ENCODE measurements at regions not wholly inside any gene's neighbourhood (a gene's known extent, or its start where the extent isn't known, plus 50 kb on each side); places are given as distances from the start of the nearest gene placed in this dataset.

DNA sequence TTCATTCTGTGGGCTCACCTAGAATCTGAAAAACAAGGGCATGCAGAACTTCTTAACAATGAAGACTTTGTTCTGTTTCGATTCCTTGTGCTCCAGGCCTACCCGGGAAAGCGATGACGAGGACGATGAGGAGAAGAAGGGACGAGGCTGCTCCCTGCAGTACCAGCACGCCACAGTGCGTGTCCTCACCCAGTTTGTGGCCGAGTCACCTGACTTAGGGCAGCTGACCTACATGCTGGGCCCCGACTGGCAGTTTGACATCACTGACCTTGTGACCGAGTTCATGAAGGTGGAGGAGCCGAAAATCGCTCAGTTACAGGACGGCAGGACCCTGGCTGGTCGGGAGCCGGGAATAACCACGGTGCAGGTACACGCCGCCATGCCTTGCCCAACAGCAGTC is 585.4 kb downstream of the AACS start:
- TF ChIP-seq, protein P1, sequence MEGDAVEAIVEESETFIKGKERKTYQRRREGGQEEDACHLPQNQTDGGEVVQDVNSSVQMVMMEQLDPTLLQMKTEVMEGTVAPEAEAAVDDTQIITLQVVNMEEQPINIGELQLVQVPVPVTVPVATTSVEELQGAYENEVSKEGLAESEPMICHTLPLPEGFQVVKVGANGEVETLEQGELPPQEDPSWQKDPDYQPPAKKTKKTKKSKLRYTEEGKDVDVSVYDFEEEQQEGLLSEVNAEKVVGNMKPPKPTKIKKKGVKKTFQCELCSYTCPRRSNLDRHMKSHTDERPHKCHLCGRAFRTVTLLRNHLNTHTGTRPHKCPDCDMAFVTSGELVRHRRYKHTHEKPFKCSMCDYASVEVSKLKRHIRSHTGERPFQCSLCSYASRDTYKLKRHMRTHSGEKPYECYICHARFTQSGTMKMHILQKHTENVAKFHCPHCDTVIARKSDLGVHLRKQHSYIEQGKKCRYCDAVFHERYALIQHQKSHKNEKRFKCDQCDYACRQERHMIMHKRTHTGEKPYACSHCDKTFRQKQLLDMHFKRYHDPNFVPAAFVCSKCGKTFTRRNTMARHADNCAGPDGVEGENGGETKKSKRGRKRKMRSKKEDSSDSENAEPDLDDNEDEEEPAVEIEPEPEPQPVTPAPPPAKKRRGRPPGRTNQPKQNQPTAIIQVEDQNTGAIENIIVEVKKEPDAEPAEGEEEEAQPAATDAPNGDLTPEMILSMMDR (IDR thresholded peaks at IDR 0.05; ENCODE audit: unreplicated experiment): no peak
- no peaks in the 10 kb centered on the region for H3K27me3 Mint-ChIP-seq (ENCODE audit: insufficient read depth, unreplicated experiment)
- no peaks in the 10 kb centered on the region for H3K36me3 Mint-ChIP-seq (ENCODE audit: insufficient read depth, unreplicated experiment)
- H3K4me3 Mint-ChIP-seq (ENCODE audit: unreplicated experiment): no peak overlapping the region
- POLR2A ChIA-PET: interaction anchor here (0.5 kb wide), 1 partner anchor 41 kb away, joined by 3 read pairs; no protein-coding TSS in a partner anchor
- no peaks in the 10 kb centered on the region for H3K4me1 Mint-ChIP-seq (ENCODE audit: insufficient read depth, unreplicated experiment)
- H3K27ac Mint-ChIP-seq (ENCODE audit: low read depth, unreplicated experiment): no peak overlapping the region
- intact Hi-C loops (cut with micrococcal nuclease): no loop called here
- no peak for DNase-seq (ENCODE audit: unreplicated experiment)
- BruUV-seq (replicated peaks): no TSS peak
- CTCF ChIA-PET: interaction anchor here (1.2 kb wide), 1 partner anchor 1097 kb away, joined by 4 read pairs; no protein-coding TSS in a partner anchor
- peaks cover 17% of the 10 kb centered on the region for H3K9me3 Mint-ChIP-seq (ENCODE audit: unreplicated experiment)

DNA sequence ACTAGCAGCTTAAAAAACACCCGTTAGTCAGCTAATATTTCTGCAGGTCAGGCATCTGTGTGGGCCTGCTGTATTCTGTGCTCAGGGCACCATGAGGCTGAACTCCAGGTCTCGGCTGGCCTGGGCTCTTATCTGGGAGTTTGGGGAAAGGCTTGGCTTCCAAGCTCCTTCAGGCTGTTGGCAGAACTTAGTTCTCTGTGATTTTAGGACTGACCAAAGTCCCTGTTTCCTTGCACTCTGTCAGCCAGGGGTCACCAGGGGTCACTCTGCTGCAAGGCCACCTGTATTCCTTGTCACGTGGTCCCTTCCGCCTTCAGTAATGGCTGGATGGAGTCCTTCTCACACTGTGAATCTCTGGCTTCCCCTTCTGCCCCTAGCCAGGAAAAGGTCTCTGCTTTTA is 586.4 kb downstream of the AACS start:
- H3K27ac Mint-ChIP-seq (ENCODE audit: low read depth, unreplicated experiment): no peak overlapping the region
- POLR2A ChIA-PET: no interaction called here
- H3K36me3 Mint-ChIP-seq (ENCODE audit: insufficient read depth, unreplicated experiment): no peaks in the 10 kb centered on the region
- H3K27me3 Mint-ChIP-seq (ENCODE audit: insufficient read depth, unreplicated experiment): no peaks in the 10 kb centered on the region
- no peaks in the 10 kb centered on the region for H3K4me1 Mint-ChIP-seq (ENCODE audit: insufficient read depth, unreplicated experiment)
- peaks cover 17% of the 10 kb centered on the region for H3K9me3 Mint-ChIP-seq (ENCODE audit: unreplicated experiment)
- TF ChIP-seq, protein P1 (IDR thresholded peaks at IDR 0.05; ENCODE audit: unreplicated experiment): no peak
- no peak for DNase-seq (ENCODE audit: unreplicated experiment)
- no peak overlapping the region for H3K4me3 Mint-ChIP-seq (ENCODE audit: unreplicated experiment)
- CTCF ChIA-PET: interaction anchor here (0.6 kb wide), 1 partner anchor 43 kb away, joined by 3 read pairs; no protein-coding TSS in a partner anchor
- no TSS peak for BruUV-seq (replicated peaks)
- intact Hi-C loops (cut with micrococcal nuclease): no loop called here

DNA sequence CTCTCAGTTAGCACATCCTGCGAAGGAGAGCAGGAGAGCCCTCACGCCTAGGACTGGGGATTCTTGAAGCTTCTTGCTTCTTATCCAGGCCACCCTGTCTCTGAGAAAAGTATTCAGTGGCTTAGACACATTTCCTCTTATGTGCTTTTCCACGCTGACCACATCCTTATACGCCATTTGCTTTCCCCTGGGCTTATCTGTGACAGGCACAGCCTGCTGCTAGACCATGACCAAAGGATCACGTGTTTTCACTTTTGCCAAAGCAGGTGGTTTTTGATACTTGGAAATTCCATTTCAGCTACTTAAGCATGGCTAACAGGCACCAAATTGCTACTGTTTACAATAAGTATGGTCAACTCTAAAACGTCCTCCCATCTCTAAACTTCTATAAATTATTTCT is 587.4 kb downstream of the AACS start:
- H3K27ac Mint-ChIP-seq (ENCODE audit: low read depth, unreplicated experiment): no peak overlapping the region
- CTCF ChIA-PET: no interaction called here
- no peaks in the 10 kb centered on the region for H3K4me1 Mint-ChIP-seq (ENCODE audit: insufficient read depth, unreplicated experiment)
- intact Hi-C loops (cut with micrococcal nuclease): no loop called here
- H3K9me3 Mint-ChIP-seq (ENCODE audit: unreplicated experiment): peaks cover 17% of the 10 kb centered on the region
- POLR2A ChIA-PET: no interaction called here
- H3K36me3 Mint-ChIP-seq (ENCODE audit: insufficient read depth, unreplicated experiment): no peaks in the 10 kb centered on the region
- no TSS peak for BruUV-seq (replicated peaks)
- TF ChIP-seq, protein P1 (IDR thresholded peaks at IDR 0.05; ENCODE audit: unreplicated experiment): no peak
- no peak overlapping the region for H3K4me3 Mint-ChIP-seq (ENCODE audit: unreplicated experiment)
- no peak for DNase-seq (ENCODE audit: unreplicated experiment)
- H3K27me3 Mint-ChIP-seq (ENCODE audit: insufficient read depth, unreplicated experiment): no peaks in the 10 kb centered on the region

DNA sequence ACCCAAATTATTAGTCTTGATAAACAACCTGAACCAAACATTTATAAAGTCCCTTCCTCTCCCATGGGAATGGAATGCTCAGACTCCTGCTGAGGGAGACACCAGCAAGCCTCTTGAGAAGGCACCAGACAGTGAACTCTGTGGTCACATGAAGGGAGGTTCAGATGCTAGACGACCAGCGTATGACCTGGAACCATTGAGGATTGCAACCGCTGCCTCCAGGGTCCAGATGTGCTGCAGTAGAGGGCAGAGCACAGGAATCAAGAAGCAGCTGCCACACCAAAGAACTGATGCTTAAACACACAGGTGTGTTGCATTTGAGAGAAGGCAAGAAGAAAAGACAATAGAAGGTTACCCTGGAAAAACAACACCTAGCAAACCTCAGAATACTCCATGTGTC is 592.4 kb downstream of the AACS start:
- Mint-ChIP-seq H3K4me3 (ENCODE audit: unreplicated experiment) (no peak overlapping the region), H3K4me1 (ENCODE audit: insufficient read depth, unreplicated experiment) (no peaks in the 10 kb centered on the region), H3K36me3 (ENCODE audit: insufficient read depth, unreplicated experiment) (peaks cover 4% of the 10 kb centered on the region), H3K27ac (ENCODE audit: low read depth, unreplicated experiment) (no peak overlapping the region), H3K27me3 (ENCODE audit: insufficient read depth, unreplicated experiment) (no peaks in the 10 kb centered on the region), H3K9me3 (ENCODE audit: unreplicated experiment) (peaks cover 7% of the 10 kb centered on the region)
- no peak for DNase-seq (ENCODE audit: unreplicated experiment)
- ChIA-PET CTCF (interaction anchor here (0.7 kb wide), 1 partner anchor 787 kb away, joined by 3 read pairs; no protein-coding TSS in a partner anchor), POLR2A (no interaction called here)
- intact Hi-C loops (cut with micrococcal nuclease): no loop called here
- no TSS peak for BruUV-seq (replicated peaks)
- TF ChIP-seq, protein P1 (IDR thresholded peaks at IDR 0.05; ENCODE audit: unreplicated experiment): no peak
